ENCODE measurements at regions not wholly inside any gene's neighbourhood (a gene's known extent, or its start where the extent isn't known, plus 50 kb on each side); places are given as distances from the start of the nearest gene placed in this dataset.

DNA sequence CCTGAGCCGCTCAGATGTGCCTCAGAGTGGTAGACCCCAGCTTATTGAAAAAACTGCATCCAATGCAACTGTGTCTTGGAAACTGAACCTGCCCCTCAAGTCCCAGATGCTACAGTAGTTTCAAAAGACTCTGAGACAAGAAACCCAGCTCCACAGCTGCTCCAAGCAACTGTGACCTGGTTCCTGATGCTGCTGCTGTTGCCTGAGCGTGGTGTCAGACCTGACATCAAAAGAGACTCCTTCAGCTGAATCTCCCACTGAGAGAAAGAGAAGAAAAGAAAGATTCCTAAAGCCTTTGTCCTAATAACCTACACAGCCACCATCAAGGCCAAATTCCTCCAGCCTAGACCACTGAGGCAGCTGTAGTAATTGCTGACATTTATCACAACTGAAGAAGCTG is 630.1 kb downstream of the STIM2 start:
- no peaks in the 10 kb centered on the region for H3K36me3 Mint-ChIP-seq
- ATAC-seq (no peak), DNase-seq (ENCODE audit: low spot score in 2 of 2) (no peak)
- H3K4me1 Mint-ChIP-seq: no peaks in the 10 kb centered on the region
- no peak overlapping the region for H3K4me3 Mint-ChIP-seq
- H3K9me3 Mint-ChIP-seq: peaks cover 15% of the 10 kb centered on the region
- H3K27ac Mint-ChIP-seq: no peak overlapping the region

DNA sequence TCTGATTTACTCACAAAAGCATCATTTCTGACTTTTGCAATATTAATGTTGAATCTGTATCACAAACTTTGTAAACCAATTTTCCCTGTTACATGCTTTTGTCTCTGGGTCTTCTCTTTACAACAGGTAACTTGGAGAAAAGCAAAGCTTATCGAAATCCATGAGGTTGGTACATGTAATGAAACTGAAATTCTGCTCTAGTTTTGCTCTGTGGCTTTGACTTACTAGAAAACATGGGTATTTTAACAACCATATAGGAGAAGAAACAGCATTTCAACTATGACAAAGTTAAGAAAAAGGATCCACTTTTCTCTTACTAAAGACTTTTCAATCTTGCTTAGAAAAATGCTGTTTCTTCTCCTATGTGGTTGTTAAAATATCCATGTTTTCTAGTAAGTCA is 645.8 kb downstream of the STIM2 start:
- Mint-ChIP-seq H3K4me1 (no peaks in the 10 kb centered on the region), H3K4me3 (no peak overlapping the region), H3K9me3 (no peaks in the 10 kb centered on the region), H3K27ac (no peak overlapping the region), H3K36me3 (no peaks in the 10 kb centered on the region)
- ATAC-seq (no peak), DNase-seq (ENCODE audit: low spot score in 2 of 2) (no peak)

DNA sequence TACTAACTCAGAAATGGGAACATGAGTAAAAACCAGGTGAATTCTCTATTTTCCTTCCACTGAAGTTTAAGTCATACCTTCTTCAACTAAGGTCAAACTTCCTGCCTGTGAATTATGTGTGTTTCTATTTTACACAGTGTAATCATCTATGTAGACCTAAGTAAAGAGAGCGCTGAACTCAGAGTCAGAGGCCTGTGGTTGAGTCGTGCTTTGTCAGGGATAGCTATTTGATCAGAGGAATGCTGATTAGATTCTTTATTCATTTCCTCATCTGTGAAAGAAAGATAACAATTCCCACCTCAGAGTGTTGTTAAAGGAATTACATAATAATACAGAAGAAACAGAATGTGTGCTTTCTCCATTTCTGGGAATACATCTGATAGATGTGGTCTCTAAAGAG is 654.1 kb downstream of the STIM2 start:
- Mint-ChIP-seq H3K4me1 (no peaks in the 10 kb centered on the region), H3K9me3 (peaks cover 9% of the 10 kb centered on the region), H3K27ac (no peak overlapping the region), H3K36me3 (no peaks in the 10 kb centered on the region), H3K4me3 (no peak overlapping the region)
- DNase-seq (ENCODE audit: low spot score in 2 of 2) (no peak), ATAC-seq (no peak)

DNA sequence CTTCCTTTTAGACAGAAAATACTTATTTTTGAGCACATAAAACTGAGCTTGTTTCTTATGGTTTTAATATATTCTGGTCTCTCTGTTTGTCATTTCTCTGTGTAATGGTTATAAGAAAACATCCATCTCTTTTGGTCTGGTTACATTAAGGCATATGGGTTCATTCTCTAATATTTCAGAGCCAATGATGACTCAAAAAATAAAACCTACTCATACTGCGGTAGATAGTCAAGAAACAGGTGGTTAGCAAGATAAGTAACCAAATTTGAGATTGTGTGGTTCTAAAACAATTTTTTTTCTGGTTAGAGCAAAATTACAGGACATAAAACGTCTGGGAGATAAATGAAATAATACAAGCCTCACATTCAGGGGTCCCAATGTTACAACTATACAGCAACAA is 654.5 kb downstream of the STIM2 start:
- DNase-seq (ENCODE audit: low spot score in 2 of 2) (no peak), ATAC-seq (no peak)
- H3K9me3 Mint-ChIP-seq: peaks cover 9% of the 10 kb centered on the region
- H3K4me1 Mint-ChIP-seq: no peaks in the 10 kb centered on the region
- no peaks in the 10 kb centered on the region for H3K36me3 Mint-ChIP-seq
- no peak overlapping the region for H3K27ac Mint-ChIP-seq
- no peak overlapping the region for H3K4me3 Mint-ChIP-seq

DNA sequence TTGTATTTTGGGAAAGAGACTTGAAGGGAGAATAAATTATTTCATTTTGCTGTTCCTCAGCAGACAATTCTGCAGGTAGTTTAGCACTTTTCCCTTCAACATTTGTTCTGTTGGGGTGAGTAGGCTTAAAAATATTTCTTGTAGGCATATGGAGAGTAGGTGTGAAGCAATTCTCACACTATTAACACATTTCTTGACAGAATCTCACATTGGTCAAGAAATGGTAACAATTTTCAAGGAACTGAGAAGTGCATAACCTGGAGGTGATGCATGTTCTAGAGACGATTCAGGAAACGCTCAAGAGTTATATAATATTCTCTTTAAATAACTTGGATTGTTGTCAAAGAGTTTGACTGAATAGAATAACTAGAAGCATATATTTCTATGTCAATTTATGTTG is 658.2 kb downstream of the STIM2 start:
- Mint-ChIP-seq H3K4me1 (no peaks in the 10 kb centered on the region), H3K4me3 (no peak overlapping the region), H3K9me3 (peaks cover 11% of the 10 kb centered on the region), H3K27ac (no peak overlapping the region), H3K36me3 (no peaks in the 10 kb centered on the region)
- DNase-seq (ENCODE audit: low spot score in 2 of 2) (no peak), ATAC-seq (no peak)

DNA sequence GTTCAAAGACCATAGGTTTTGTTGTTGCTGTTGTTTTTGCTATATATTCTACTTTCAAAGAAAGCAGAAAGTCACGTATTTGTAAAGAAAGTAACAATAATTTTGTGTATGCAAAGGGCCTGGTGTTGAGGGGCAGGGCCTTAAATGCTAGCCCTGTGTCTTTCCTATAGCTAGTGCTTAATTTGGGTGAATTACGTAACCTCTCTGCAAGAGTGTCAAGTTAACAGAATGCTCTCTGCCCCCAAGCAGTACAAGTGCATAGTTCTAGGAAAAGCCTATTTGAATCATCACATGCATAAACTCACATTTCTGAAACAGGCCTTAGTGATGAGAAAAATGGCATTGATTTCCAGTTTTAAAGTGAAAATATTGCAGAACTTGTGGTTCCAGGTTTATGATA is 663.6 kb downstream of the STIM2 start:
- no peak overlapping the region for H3K4me3 Mint-ChIP-seq
- DNase-seq (ENCODE audit: low spot score in 2 of 2) (no peak), ATAC-seq (no peak)
- no peaks in the 10 kb centered on the region for H3K4me1 Mint-ChIP-seq
- H3K27ac Mint-ChIP-seq: no peak overlapping the region
- H3K36me3 Mint-ChIP-seq: no peaks in the 10 kb centered on the region
- peaks cover 10% of the 10 kb centered on the region for H3K9me3 Mint-ChIP-seq

DNA sequence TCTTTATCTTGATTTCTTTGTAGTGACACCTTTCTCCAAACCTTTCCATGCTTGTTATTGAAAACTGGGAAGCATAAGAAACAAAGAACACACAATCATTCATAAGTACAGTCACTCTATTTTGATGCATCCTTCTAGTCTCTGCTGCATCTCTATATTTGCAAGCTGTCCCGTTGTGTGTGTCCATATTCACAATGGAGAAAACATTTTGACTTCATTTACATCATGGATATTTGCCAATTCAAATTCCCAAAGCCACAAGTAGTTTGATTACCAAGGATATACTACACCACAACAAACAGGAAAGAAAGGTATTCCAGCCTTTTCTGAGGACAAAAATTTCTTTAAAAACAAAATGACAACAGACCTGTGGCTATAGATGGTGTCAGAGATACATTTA is 673.8 kb downstream of the STIM2 start:
- Mint-ChIP-seq H3K9me3 (peaks cover 18% of the 10 kb centered on the region), H3K36me3 (no peaks in the 10 kb centered on the region), H3K27ac (no peak overlapping the region), H3K4me1 (no peaks in the 10 kb centered on the region), H3K4me3 (no peak overlapping the region)
- no peak for ATAC-seq
- no peak for DNase-seq (ENCODE audit: low spot score in 2 of 2)

DNA sequence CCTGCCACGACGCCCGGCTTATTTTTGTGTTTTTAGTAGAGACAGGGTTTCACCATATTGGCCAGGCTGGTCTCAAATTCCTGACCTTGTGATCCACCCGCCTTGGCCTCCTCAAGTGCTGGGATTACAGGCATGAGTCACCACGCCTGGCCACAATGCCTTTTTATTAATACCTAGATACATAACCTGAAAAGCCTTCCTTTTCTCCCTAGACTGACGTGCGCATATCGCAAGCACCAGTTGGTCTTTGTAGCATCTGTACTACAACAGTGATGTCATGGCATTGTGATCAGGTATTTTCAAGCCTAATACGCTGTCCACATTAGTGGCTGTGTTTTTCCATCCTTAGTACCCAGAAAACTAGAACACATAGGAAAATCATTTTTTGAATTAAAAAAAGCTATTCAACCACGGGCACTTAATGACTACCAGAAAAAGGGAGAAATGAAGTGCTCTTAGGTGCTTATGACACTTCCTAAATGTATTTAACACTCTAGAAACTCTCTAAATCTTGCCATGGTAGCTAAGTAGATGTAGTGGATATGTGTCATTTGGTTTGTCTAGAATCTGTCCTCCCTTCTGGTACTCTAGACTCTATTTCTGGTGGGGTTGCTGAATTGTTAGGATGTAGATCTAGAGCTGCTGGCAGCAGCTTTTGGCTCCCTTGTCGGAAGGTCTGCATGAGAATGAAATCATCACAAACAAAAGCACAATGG is 707.8 kb downstream of the STIM2 start:
- Mint-ChIP-seq H3K4me3 (no peak overlapping the region), H3K36me3 (no peaks in the 10 kb centered on the region), H3K27ac (no peak overlapping the region), H3K9me3 (peaks cover 4% of the 10 kb centered on the region), H3K4me1 (no peaks in the 10 kb centered on the region)
- ATAC-seq (no peak), DNase-seq (ENCODE audit: low spot score in 2 of 2) (no peak)

DNA sequence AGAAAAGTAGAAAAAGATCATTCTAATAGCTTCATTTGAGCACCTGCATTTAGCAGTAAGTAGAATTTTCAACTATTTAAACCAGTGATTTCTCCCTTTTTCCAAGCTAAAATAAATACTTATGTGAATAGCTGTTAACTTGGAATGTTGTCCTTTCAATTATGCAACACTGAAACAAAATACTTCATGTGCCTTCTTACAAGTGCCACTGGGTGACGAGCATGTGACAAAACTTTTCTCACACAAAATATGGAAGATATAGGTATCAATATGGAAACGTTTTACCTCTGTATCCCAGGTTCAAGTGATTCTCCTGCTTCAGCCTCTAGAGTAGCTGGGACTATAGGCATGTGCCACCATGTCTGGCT is 708.3 kb downstream of the STIM2 start:
- peaks cover 4% of the 10 kb centered on the region for H3K9me3 Mint-ChIP-seq
- H3K4me3 Mint-ChIP-seq: no peak overlapping the region
- ATAC-seq (no peak), DNase-seq (ENCODE audit: low spot score in 2 of 2) (no peak)
- no peaks in the 10 kb centered on the region for H3K36me3 Mint-ChIP-seq
- no peaks in the 10 kb centered on the region for H3K4me1 Mint-ChIP-seq
- no peak overlapping the region for H3K27ac Mint-ChIP-seq

DNA sequence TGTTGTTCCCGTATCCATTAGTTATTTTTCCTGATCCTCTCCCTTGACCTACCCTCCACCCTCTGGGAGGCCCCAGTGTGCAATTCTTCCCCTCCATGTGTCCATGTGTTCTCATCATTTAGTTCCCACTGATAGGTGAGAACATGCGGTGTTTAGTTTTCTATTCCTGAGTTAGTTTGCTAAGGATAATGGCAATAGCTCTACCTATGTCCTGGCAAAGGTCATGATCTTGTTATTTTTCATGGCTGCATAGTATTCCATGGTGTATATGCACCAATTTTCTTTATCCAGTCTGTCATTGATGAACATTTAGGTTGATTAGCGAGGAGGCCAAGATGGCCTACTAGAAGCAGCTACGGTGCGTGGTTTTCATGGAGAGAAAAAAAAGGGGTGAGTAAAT is 714.1 kb downstream of the STIM2 start:
- DNase-seq (ENCODE audit: low spot score in 2 of 2) (no peak), ATAC-seq (no peak)
- Mint-ChIP-seq H3K4me1 (no peaks in the 10 kb centered on the region), H3K9me3 (peaks cover 15% of the 10 kb centered on the region), H3K27ac (no peak overlapping the region), H3K4me3 (no peak overlapping the region), H3K36me3 (no peaks in the 10 kb centered on the region)

DNA sequence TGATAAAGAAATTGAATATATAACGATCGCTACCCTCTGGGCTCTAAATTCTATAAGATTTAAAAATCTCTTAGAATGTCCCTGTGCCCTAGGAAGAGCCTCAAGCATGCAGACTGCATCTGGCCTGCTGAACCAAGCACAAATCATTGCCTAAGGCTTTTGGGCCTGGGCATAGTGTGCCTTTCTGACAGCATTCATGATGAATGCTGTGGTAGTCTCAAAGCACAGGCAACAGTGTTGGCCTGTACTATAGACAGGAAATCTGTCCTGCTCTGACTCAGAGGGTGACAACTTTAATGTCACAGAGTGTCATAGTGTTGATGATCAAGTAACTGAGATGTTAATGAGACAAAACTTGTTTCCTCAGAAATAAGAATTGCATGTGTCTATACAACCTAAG is 717.3 kb downstream of the STIM2 start:
- Mint-ChIP-seq H3K36me3 (no peaks in the 10 kb centered on the region), H3K4me3 (no peak overlapping the region), H3K27ac (no peak overlapping the region), H3K9me3 (peaks cover 19% of the 10 kb centered on the region), H3K4me1 (no peaks in the 10 kb centered on the region)
- ATAC-seq (no peak), DNase-seq (ENCODE audit: low spot score in 2 of 2) (no peak)

DNA sequence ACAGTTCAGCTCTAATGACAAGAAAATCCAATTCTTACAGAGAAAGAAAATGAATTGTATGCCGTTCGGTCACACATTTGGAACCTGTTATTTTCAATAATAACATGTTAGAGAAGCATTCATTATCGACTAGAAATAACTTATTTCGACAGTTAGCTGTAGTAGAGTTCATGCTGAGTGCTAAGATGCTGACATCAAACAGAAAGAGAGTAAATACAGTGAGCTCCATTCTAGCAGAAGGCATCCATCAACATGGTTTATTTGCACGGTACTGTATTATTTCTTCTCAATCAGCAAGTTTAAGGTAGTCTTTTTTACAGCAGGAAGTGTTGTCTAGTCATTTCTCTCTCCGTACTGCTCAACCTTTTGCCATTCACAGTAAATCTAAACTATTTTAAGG is 732.1 kb downstream of the STIM2 start:
- Mint-ChIP-seq H3K9me3 (no peaks in the 10 kb centered on the region), H3K36me3 (no peaks in the 10 kb centered on the region), H3K4me3 (no peak overlapping the region), H3K4me1 (no peaks in the 10 kb centered on the region), H3K27ac (no peak overlapping the region)
- no peak for ATAC-seq
- DNase-seq (ENCODE audit: low spot score in 2 of 2): no peak

DNA sequence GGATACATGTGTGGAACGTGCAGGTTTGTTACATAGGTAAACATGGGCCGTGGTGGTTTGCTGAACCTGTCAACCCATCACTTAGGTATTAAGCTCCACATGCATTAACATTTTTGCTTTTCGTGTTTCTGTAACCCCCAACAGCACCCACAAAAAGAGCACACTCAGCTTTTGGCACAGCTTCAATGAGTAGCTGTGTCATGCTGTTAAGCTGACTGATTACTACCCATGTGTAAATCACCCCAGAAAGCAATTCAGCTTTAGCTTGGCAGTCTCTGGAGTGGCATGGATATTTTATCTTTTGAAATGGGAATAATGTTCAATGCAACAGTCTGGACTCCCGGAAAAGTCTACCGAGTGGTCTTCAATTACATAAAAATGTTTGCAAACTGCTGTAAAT is 734.3 kb downstream of the STIM2 start:
- H3K4me3 Mint-ChIP-seq: no peak overlapping the region
- no peak for DNase-seq (ENCODE audit: low spot score in 2 of 2)
- H3K9me3 Mint-ChIP-seq: no peaks in the 10 kb centered on the region
- no peaks in the 10 kb centered on the region for H3K36me3 Mint-ChIP-seq
- ATAC-seq: no peak
- no peak overlapping the region for H3K27ac Mint-ChIP-seq
- no peaks in the 10 kb centered on the region for H3K4me1 Mint-ChIP-seq

DNA sequence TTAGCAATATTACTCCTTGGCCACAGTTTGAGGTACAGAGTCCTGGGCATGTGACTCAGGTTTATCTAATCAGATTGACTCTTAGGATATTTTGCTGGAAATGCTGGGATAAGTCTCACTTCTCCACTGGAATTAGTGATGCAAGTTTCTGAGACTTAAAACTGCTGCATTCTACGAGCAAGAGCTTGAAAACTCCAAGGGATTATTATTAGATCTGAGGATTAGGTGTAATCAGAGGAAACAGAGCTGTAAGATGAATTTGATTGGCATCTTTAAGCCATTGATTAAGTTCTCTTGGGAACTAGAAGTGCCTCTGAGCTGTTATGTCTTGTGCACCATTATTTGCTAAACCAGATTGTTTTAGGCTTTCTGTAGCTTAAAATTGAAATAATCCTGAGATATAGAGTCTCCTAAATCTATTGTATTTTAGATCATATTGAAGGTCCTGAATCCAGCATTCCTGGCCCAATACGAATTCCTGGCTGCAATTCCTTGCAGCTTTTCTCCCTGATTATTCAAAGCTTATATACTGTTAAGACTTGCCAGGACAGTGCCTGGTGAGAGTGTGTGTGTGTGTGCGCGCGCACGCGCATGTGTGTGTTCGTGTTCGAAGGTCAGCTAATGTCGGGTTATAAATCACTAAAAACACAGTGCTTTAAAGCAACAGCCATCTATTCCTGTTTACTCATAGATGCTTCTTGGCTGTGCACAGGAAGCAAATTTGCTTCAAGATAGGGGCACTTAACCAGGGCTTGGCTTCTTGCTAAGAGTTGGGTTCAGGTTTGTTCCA is 735.1 kb downstream of the STIM2 start:
- no peak for ATAC-seq

DNA sequence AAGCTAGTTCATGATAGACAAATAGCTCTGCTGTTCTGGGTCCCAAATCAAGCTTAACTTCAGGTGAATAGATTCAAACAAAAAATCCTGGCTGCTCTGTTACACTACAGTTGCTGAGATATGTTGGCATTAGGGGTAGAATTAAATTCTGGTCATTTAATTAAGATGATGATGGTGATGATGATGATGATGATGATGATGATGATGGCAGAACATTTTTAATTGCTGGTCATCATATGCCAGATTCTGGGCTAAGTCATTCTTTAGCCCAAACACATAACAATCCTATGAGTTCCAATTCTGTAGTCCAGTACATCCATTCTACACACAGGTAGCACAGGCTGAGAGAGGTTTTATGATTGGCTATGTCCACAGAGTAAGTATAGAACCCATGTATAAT is 741.5 kb downstream of the STIM2 start:
- H3K4me1 Mint-ChIP-seq: no peaks in the 10 kb centered on the region
- no peaks in the 10 kb centered on the region for H3K36me3 Mint-ChIP-seq
- H3K9me3 Mint-ChIP-seq: peaks cover 9% of the 10 kb centered on the region
- DNase-seq (ENCODE audit: low spot score in 2 of 2) (no peak), ATAC-seq (no peak)
- H3K27ac Mint-ChIP-seq: no peak overlapping the region
- H3K4me3 Mint-ChIP-seq: no peak overlapping the region

More for the DNA sequence above, 735.1 kb downstream of the STIM2 start:
- no peaks in the 10 kb centered on the region for H3K36me3 Mint-ChIP-seq
- no peak for DNase-seq (ENCODE audit: low spot score in 2 of 2)
- no peaks in the 10 kb centered on the region for H3K9me3 Mint-ChIP-seq
- no peak overlapping the region for H3K27ac Mint-ChIP-seq
- no peaks in the 10 kb centered on the region for H3K4me1 Mint-ChIP-seq
- H3K4me3 Mint-ChIP-seq: no peak overlapping the region

DNA sequence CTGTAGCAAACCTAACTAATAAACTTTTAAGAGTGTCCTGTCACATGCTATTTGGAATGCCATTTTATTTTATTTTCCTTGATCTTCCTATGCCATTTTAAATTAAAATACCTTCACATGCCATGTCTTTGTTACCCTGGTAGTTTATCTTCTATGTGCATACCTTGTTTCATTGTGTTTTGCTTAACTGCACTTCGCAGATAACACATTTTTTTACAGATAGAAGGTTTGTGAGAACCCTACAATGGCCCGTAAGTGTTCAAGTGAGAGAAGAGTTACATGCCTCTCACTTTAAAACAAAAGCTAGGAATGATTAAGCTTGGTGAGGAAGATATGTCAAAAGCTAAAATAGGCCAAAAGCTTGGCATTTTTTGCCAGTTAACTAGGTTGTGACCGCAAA is 744.1 kb downstream of the STIM2 start:
- no peak for ATAC-seq
- Mint-ChIP-seq H3K4me3 (no peak overlapping the region), H3K4me1 (no peaks in the 10 kb centered on the region), H3K9me3 (peaks cover 9% of the 10 kb centered on the region), H3K27ac (no peak overlapping the region), H3K36me3 (no peaks in the 10 kb centered on the region)
- DNase-seq (ENCODE audit: low spot score in 2 of 2): no peak
